MCF 10A (cell line): ENCODE measurements at regions not wholly inside any gene's neighbourhood (a gene's known extent, or its start where the extent isn't known, plus 50 kb on each side); places are given as distances from the start of the nearest gene placed in this dataset.

Source experiments
- BruUV-seq: library from RNA; stranded (reverse); fragments of 400-500 nt; replicated peaks from 2 replicates; lab custom pipeline; 2021; lab: Mats Ljungman, UMichigan
- CTCF ChIA-PET: fragments of 300-600 bp; sonication (Branson Sonifier 250); formaldehyde crosslinking; extraction: SDS; loops from one replicate; lab custom pipeline; 2021; ENCODE audit warnings: antibody characterized with exemption, inconsistent platforms; lab: Yijun Ruan, JAX
- POLR2A ChIA-PET: fragments of 300-600, 350-650 bp; sonication (Branson Sonifier 250); formaldehyde crosslinking; extraction: SDS; loops from one replicate; lab custom pipeline; 2020; ENCODE audit warnings: antibody characterized with exemption, inconsistent platforms; lab: Yijun Ruan, JAX
- DNase-seq: peaks from one replicate; pipeline ENCODE4 v3.0.0-alpha.2; 2018; ENCODE audit not compliant: unreplicated experiment
- H3K27ac Mint-ChIP-seq: one replicate; pipeline ENCODE4 v1.8.0; 2022; ENCODE audit warnings: mild to moderate bottlenecking, low read depth, mixed read lengths; ENCODE audit not compliant: unreplicated experiment
- H3K27me3 Mint-ChIP-seq: one replicate; pipeline ENCODE4 v1.8.0; 2022; ENCODE audit warnings: mixed read lengths; ENCODE audit not compliant: insufficient read depth, unreplicated experiment
- H3K36me3 Mint-ChIP-seq: one replicate; pipeline ENCODE4 v1.8.0; 2022; ENCODE audit warnings: mild to moderate bottlenecking, moderate library complexity, mixed read lengths; ENCODE audit not compliant: insufficient read depth, unreplicated experiment
- H3K4me1 Mint-ChIP-seq: one replicate; pipeline ENCODE4 v1.8.0; 2022; ENCODE audit warnings: mixed read lengths; ENCODE audit not compliant: insufficient read depth, unreplicated experiment
- H3K4me3 Mint-ChIP-seq: one replicate; pipeline ENCODE4 v1.8.0; 2022; ENCODE audit warnings: mild to moderate bottlenecking, moderate library complexity, mixed read lengths; ENCODE audit not compliant: unreplicated experiment
- H3K9me3 Mint-ChIP-seq: one replicate; pipeline ENCODE4 v1.8.0; 2022; ENCODE audit warnings: mixed read lengths; ENCODE audit not compliant: unreplicated experiment
- intact Hi-C: fragments of 100-400 bp; cut with micrococcal nuclease; formaldehyde crosslinking; loops from 2 replicates; pipeline ENCODE4 v1.14.1; 2022
- TF ChIP-seq, protein P1 (sequence below): fragments of 200-600 bp; IDR thresholded peaks from one replicate; pipeline ENCODE4 v1.8.0; 2022; ENCODE audit warnings: antibody characterized with exemption, mild to moderate bottlenecking; ENCODE audit not compliant: unreplicated experiment

GRCh38 chr3:162777118-162777517, 1280.5 kb downstream of the OTOL1 start:
- Mint-ChIP-seq H3K9me3 (no peaks in the 10 kb centered on the region), H3K36me3 (no peaks in the 10 kb centered on the region), H3K4me3 (no peak overlapping the region), H3K27me3 (no peaks in the 10 kb centered on the region), H3K27ac (no peak overlapping the region), H3K4me1 (no peaks in the 10 kb centered on the region)
- DNase-seq, result peak; percentile 36
- intact Hi-C loops, result no loop called here
- CTCF ChIA-PET, result interaction anchor here (0.6 to 1.4 kb wide), 7 partner anchors 12 to 491 kb away, joined by 3 to 6 read pairs (median 3); no protein-coding TSS in a partner anchor
- TF ChIP-seq, protein P1, sequence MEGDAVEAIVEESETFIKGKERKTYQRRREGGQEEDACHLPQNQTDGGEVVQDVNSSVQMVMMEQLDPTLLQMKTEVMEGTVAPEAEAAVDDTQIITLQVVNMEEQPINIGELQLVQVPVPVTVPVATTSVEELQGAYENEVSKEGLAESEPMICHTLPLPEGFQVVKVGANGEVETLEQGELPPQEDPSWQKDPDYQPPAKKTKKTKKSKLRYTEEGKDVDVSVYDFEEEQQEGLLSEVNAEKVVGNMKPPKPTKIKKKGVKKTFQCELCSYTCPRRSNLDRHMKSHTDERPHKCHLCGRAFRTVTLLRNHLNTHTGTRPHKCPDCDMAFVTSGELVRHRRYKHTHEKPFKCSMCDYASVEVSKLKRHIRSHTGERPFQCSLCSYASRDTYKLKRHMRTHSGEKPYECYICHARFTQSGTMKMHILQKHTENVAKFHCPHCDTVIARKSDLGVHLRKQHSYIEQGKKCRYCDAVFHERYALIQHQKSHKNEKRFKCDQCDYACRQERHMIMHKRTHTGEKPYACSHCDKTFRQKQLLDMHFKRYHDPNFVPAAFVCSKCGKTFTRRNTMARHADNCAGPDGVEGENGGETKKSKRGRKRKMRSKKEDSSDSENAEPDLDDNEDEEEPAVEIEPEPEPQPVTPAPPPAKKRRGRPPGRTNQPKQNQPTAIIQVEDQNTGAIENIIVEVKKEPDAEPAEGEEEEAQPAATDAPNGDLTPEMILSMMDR, result peak; percentile 40
- POLR2A ChIA-PET, result no interaction called here
- no TSS peak for BruUV-seq

- Mint-ChIP-seq H3K4me1 (no peaks in the 10 kb centered on the region), H3K4me3 (no peak overlapping the region), H3K27ac (no peak overlapping the region), H3K27me3 (no peaks in the 10 kb centered on the region), H3K9me3 (no peaks in the 10 kb centered on the region), H3K36me3 (no peaks in the 10 kb centered on the region)
- intact Hi-C loops, result loop anchor here (10.0 kb wide), 1 partner anchor 274 kb away; no protein-coding TSS in a partner anchor
- ChIA-PET POLR2A (no interaction called here), CTCF (interaction anchor here (0.6 to 0.8 kb wide), 3 partner anchors 686 to 1430 kb away, joined by 3 read pairs; no protein-coding TSS in a partner anchor)
- TF ChIP-seq, protein P1, result no peak
- DNase-seq, result no peak
- BruUV-seq, result no TSS peak
These were observed 1283.7 kb downstream of the OTOL1 start for GRCh38 chr3:162780313-162780712.

- no peaks in the 10 kb centered on the region for H3K27me3 Mint-ChIP-seq
- H3K4me3 Mint-ChIP-seq, result no peak overlapping the region
- no peaks in the 10 kb centered on the region for H3K9me3 Mint-ChIP-seq
- no peaks in the 10 kb centered on the region for H3K4me1 Mint-ChIP-seq
- H3K27ac Mint-ChIP-seq, result no peak overlapping the region
- no TSS peak for BruUV-seq
- DNase-seq, result no peak
- H3K36me3 Mint-ChIP-seq, result no peaks in the 10 kb centered on the region
- CTCF ChIA-PET, result interaction anchor here (0.6 to 0.7 kb wide), 2 partner anchors 100 to 113 kb away, joined by 3 read pairs; no protein-coding TSS in a partner anchor
- POLR2A ChIA-PET, result no interaction called here
- intact Hi-C loops, result no loop called here
- TF ChIP-seq, protein P1, result no peak
These were observed 1303.3 kb downstream of the OTOL1 start for GRCh38 chr3:162799910-162800309.

DNA sequence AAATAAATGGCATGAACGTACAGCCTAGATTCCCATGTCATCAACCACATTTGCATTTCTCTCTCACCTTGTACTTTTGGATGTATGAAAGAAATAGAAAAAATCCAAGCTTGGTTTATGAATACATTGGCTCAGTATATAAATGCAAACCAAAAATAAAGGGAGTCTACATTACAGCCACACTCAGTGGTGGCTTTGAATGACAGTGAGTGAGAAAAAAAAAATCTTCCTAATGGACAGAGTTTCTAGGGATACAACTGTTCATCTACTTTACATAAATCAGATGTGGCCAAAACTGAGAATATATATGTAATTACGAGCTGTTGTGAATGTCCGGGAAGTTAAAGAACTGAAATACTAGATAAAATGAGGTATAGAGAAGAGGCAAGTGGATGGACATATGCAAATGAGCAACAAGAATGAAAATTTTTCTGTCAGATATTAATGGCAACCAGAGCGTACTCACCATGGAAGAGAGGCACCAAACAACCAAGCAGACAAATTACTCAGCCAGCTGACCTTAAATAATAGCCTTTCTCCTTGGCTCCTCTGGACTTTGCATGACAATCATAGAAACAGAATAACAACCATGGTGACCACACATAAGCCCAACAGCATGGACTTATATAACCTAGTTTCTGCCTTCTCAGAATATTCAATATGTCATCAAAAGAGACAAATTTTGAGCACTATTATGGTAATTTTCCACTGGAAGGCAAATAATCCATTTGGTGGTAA, 1305.8 kb downstream of the OTOL1 start:
- no peak for DNase-seq
- BruUV-seq, result no TSS peak
- H3K36me3 Mint-ChIP-seq, result no peaks in the 10 kb centered on the region
- H3K27ac Mint-ChIP-seq, result no peak overlapping the region
- intact Hi-C loops, result no loop called here
- H3K4me1 Mint-ChIP-seq, result no peaks in the 10 kb centered on the region
- ChIA-PET POLR2A (no interaction called here), CTCF (interaction anchor here (0.6 to 0.8 kb wide), 4 partner anchors 9 to 78 kb away, joined by 3 to 6 read pairs (median 4); no protein-coding TSS in a partner anchor)
- H3K9me3 Mint-ChIP-seq, result no peaks in the 10 kb centered on the region
- no peaks in the 10 kb centered on the region for H3K27me3 Mint-ChIP-seq
- no peak overlapping the region for H3K4me3 Mint-ChIP-seq
- TF ChIP-seq, protein P1, result no peak
